Dedifferentiated amniotic fluid mesenchymal stem cell (primary cell): ENCODE measurements at regions not wholly inside any gene's neighbourhood (a gene's known extent, or its start where the extent isn't known, plus 50 kb on each side); places are given as distances from the start of the nearest gene placed in this dataset.

Source experiments
- DNase-seq: peaks from one replicate; pipeline ENCODE4 v3.0.0-alpha.2; 2016; ENCODE audit errors: extremely low spot score

- DNase-seq = no peak
These were observed 173.5 kb downstream of the DDX1 start for GRCh38 chr2:15765211-15765610.

GRCh38 chr2:15765686-15766302, 174.1 kb downstream of the DDX1 start:
- DNase-seq = no peak

- DNase-seq = no peak
These were observed 174.0 kb upstream of the MYCN start for GRCh38 chr2:15766303-15766861.

- no peak for DNase-seq
These were observed 173.3 kb upstream of the MYCN start for GRCh38 chr2:15766911-15767597.

- no peak for DNase-seq
These were observed 172.7 kb upstream of the MYCN start for GRCh38 chr2:15767679-15768078.

GRCh38 chr2:15768142-15768541, 172.2 kb upstream of the MYCN start:
- DNase-seq = no peak

- no peak for DNase-seq
These were observed 171.7 kb upstream of the MYCN start for GRCh38 chr2:15768615-15769014.

- no peak for DNase-seq
These were observed 171.1 kb upstream of the MYCN start for GRCh38 chr2:15769235-15769634.

GRCh38 chr2:15769676-15770547, 170.4 kb upstream of the MYCN start:
- no peak for DNase-seq

- DNase-seq = no peak
These were observed 169.7 kb upstream of the MYCN start for GRCh38 chr2:15770606-15771005.

GRCh38 chr2:15771124-15771523, 169.2 kb upstream of the MYCN start:
- no peak for DNase-seq

GRCh38 chr2:15772086-15772595, 168.2 kb upstream of the MYCN start:
- DNase-seq = no peak

- no peak for DNase-seq
These were observed 167.7 kb upstream of the MYCN start for GRCh38 chr2:15772681-15773080.

GRCh38 chr2:15773204-15773603, 167.1 kb upstream of the MYCN start:
- no peak for DNase-seq

GRCh38 chr2:15773846-15774245, 166.5 kb upstream of the MYCN start:
- no peak for DNase-seq

- DNase-seq = no peak
These were observed 164.4 kb upstream of the MYCN start for GRCh38 chr2:15775753-15776628.

- no peak for DNase-seq
These were observed 163.8 kb upstream of the MYCN start for GRCh38 chr2:15776629-15776919.

GRCh38 chr2:15776992-15777702, 163.2 kb upstream of the MYCN start:
- DNase-seq = no peak

- DNase-seq = no peak
These were observed 162.5 kb upstream of the MYCN start for GRCh38 chr2:15777795-15778371.

GRCh38 chr2:15778529-15779219, 161.7 kb upstream of the MYCN start:
- DNase-seq = no peak
